ENCODE measurements at regions not wholly inside any gene's neighbourhood (a gene's known extent, or its start where the extent isn't known, plus 50 kb on each side); places are given as distances from the start of the nearest gene placed in this dataset.

DNA sequence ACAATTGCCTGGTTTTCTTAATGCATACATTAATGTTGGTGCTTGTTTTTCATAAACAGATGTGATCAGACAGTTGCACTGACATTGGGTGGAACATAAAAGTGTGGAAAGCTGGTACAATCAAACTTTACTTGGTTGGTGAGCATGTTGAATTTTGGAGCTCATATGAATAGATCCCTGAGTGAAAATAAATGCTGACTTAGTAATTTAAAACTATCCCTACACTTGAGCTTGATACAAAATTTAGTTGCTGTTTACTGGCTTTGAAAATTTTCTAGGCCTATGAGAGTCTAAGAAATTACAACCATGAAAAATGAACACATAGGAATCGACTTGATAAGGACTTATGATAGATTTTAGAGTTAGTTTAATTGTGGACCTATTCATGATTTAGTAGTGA lies 551.8 kb upstream of the PABPC4L start:
- Histone ChIP-seq H3K36me3 (no peaks in the 10 kb centered on the region), H3K27me3 (replicated peaks; ENCODE audit: insufficient read depth) (no peaks in the 10 kb centered on the region), H3K27ac (no peak overlapping the region), H3K9me3 (no peaks in the 10 kb centered on the region), H3K4me1 (ENCODE audit: control insufficient read depth in 1 of 2, low read depth in 2 of 2) (no peaks in the 10 kb centered on the region), H3K4me3 (no peak overlapping the region)
- no peak for ATAC-seq (ENCODE audit: insufficient number of reproducible peaks, low FRiP score, low read depth)
- DNase-seq (ENCODE audit: low spot score): no peak
- TF ChIP-seq CTCF (IDR thresholded peaks at IDR 0.05): no peak

- Histone ChIP-seq H3K4me1 (ENCODE audit: control insufficient read depth in 1 of 2, low read depth in 2 of 2) (no peaks in the 10 kb centered on the region), H3K27me3 (replicated peaks; ENCODE audit: insufficient read depth) (no peaks in the 10 kb centered on the region), H3K27ac (no peak overlapping the region), H3K9me3 (no peaks in the 10 kb centered on the region), H3K4me3 (no peak overlapping the region), H3K36me3 (no peaks in the 10 kb centered on the region)
- no peak for DNase-seq (ENCODE audit: low spot score)
- TF ChIP-seq CTCF (IDR thresholded peaks at IDR 0.05): no peak
- ATAC-seq (ENCODE audit: insufficient number of reproducible peaks, low FRiP score, low read depth): no peak
Measured at GRCh38 chr4:134747108-134747805, 545.7 kb upstream of the PABPC4L start.

- H3K4me1 ChIP-seq (ENCODE audit: control insufficient read depth in 1 of 2, low read depth in 2 of 2): no peaks in the 10 kb centered on the region
- no peak for TF ChIP-seq CTCF (IDR thresholded peaks at IDR 0.05)
- no peak overlapping the region for H3K4me3 ChIP-seq
- no peaks in the 10 kb centered on the region for H3K9me3 ChIP-seq
- H3K36me3 ChIP-seq: no peaks in the 10 kb centered on the region
- H3K27ac ChIP-seq: no peak overlapping the region
- ATAC-seq (ENCODE audit: insufficient number of reproducible peaks, low FRiP score, low read depth) (no peak), DNase-seq (ENCODE audit: low spot score) (no peak)
- H3K27me3 ChIP-seq (replicated peaks; ENCODE audit: insufficient read depth): no peaks in the 10 kb centered on the region
Measured at GRCh38 chr4:134740290-134740689, 538.7 kb upstream of the PABPC4L start.

GRCh38 chr4:134735901-134736300 lies 534.3 kb upstream of the PABPC4L start:
- no peak for ATAC-seq (ENCODE audit: insufficient number of reproducible peaks, low FRiP score, low read depth)
- DNase-seq (ENCODE audit: low spot score): no peak

GRCh38 chr4:134727696-134728095 lies 526.1 kb upstream of the PABPC4L start:
- DNase-seq (ENCODE audit: low spot score) (no peak), ATAC-seq (ENCODE audit: insufficient number of reproducible peaks, low FRiP score, low read depth) (no peak)
- no peak overlapping the region for H3K27ac ChIP-seq
- no peak overlapping the region for H3K4me3 ChIP-seq
- no peaks in the 10 kb centered on the region for H3K36me3 ChIP-seq
- no peak for TF ChIP-seq CTCF (IDR thresholded peaks at IDR 0.05)
- no peaks in the 10 kb centered on the region for H3K4me1 ChIP-seq (ENCODE audit: control insufficient read depth in 1 of 2, low read depth in 2 of 2)
- H3K9me3 ChIP-seq: no peaks in the 10 kb centered on the region
- H3K27me3 ChIP-seq (replicated peaks; ENCODE audit: insufficient read depth): no peaks in the 10 kb centered on the region

More at GRCh38 chr4:134735901-134736300, 534.3 kb upstream of the PABPC4L start:
- TF ChIP-seq CTCF (IDR thresholded peaks at IDR 0.05): no peak
- Histone ChIP-seq H3K9me3 (no peaks in the 10 kb centered on the region), H3K36me3 (no peaks in the 10 kb centered on the region), H3K4me3 (no peak overlapping the region), H3K27me3 (replicated peaks; ENCODE audit: insufficient read depth) (no peaks in the 10 kb centered on the region), H3K27ac (no peak overlapping the region), H3K4me1 (ENCODE audit: control insufficient read depth in 1 of 2, low read depth in 2 of 2) (no peaks in the 10 kb centered on the region)
